ENCODE measurements at regions not wholly inside any gene's neighbourhood (a gene's known extent, or its start where the extent isn't known, plus 50 kb on each side); places are given as distances from the start of the nearest gene placed in this dataset.

GRCh38 chr12:85504164-85504563, 224.1 kb downstream of the ALX1 start:
- no peaks in the 10 kb centered on the region for H3K79me2 ChIP-seq (ENCODE audit: insufficient read depth, low read length)
- H4K20me1 ChIP-seq (ENCODE audit: insufficient read depth, low read length) = no peaks in the 10 kb centered on the region
- WGBS (ENCODE audit: low lambda C conversion rate) = 2% methylated on average over 2 of the region's 2 CpGs
- H3K4me2 ChIP-seq (ENCODE audit: low read depth, low read length) = no peak overlapping the region
- ATAC-seq = no peak
- FAIRE-seq = no peak
- H3K36me3 ChIP-seq (replicated peaks in 1 of 2; ENCODE audit: control insufficient read depth in 1 of 2, insufficient read depth in 2 of 2, low read length in 2 of 2) = no peaks in the 10 kb centered on the region
- no peak for DNase-seq (ENCODE audit: low spot score)
- no peaks in the 10 kb centered on the region for H3K9me3 ChIP-seq (ENCODE audit: low read length)
- no TSS peak for BruUV-seq (replicated peaks)
- POLR2A ChIA-PET = no interaction called here
- CTCF ChIA-PET (ENCODE audit: low intra/inter-chr PET ratio, low total read pairs) = no interaction called here
- intact Hi-C loops (cut with micrococcal nuclease; ENCODE audit: unreplicated experiment) (no loop called here), in situ Hi-C loops (cut with HindIII; ENCODE audit: extremely low pct_ligation_motif_present, low pct_unique_long_range_greater_than_20kb) (no loop called here)
- no peaks in the 10 kb centered on the region for H3K27me3 ChIP-seq (ENCODE audit: control insufficient read depth in 1 of 2, insufficient read depth in 2 of 2, low read length in 2 of 2)
- no peaks in the 10 kb centered on the region for H3K4me1 ChIP-seq (ENCODE audit: insufficient read depth, low read length)
- no peak for TF ChIP-seq ZFX (CRISPR knock-in tag; IDR thresholded peaks at IDR 0.05; ENCODE audit: low read depth)
- no peak for TF ChIP-seq HIVEP1 (CRISPR knock-in tag; IDR thresholded peaks at IDR 0.05)
- TF ChIP-seq EP300 (IDR thresholded peaks at IDR 0.05; ENCODE audit: low read depth in 2 of 2, low read length in 2 of 2) = no peak
- no peak for TF ChIP-seq EP300 (CRISPR knock-in tag; IDR thresholded peaks at IDR 0.05; ENCODE audit: borderline replicate concordance)
- no peak for TF ChIP-seq ZNF430 (CRISPR knock-in tag; IDR thresholded peaks at IDR 0.05)
- TF ChIP-seq HMG20A (CRISPR knock-in tag; IDR thresholded peaks at IDR 0.05; ENCODE audit: borderline replicate concordance) = no peak
- no peak for TF ChIP-seq CREB3 (CRISPR knock-in tag; IDR thresholded peaks at IDR 0.05)
- TF ChIP-seq ZC3H13 (CRISPR knock-in tag; IDR thresholded peaks at IDR 0.05) = no peak
- no peak for TF ChIP-seq RAD21 (CRISPR knock-in tag; IDR thresholded peaks at IDR 0.05)
- TF ChIP-seq POLR2AphosphoS5 (IDR thresholded peaks at IDR 0.05; ENCODE audit: low read depth, low read length) = no peak
- TF ChIP-seq PBX2 (CRISPR knock-in tag; IDR thresholded peaks at IDR 0.05) = no peak
- TF ChIP-seq, protein P1, sequence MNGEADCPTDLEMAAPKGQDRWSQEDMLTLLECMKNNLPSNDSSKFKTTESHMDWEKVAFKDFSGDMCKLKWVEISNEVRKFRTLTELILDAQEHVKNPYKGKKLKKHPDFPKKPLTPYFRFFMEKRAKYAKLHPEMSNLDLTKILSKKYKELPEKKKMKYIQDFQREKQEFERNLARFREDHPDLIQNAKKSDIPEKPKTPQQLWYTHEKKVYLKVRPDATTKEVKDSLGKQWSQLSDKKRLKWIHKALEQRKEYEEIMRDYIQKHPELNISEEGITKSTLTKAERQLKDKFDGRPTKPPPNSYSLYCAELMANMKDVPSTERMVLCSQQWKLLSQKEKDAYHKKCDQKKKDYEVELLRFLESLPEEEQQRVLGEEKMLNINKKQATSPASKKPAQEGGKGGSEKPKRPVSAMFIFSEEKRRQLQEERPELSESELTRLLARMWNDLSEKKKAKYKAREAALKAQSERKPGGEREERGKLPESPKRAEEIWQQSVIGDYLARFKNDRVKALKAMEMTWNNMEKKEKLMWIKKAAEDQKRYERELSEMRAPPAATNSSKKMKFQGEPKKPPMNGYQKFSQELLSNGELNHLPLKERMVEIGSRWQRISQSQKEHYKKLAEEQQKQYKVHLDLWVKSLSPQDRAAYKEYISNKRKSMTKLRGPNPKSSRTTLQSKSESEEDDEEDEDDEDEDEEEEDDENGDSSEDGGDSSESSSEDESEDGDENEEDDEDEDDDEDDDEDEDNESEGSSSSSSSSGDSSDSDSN (CRISPR knock-in tag; IDR thresholded peaks at IDR 0.05) = no peak
- TF ChIP-seq NR2C2 (CRISPR knock-in tag; IDR thresholded peaks at IDR 0.05; ENCODE audit: borderline replicate concordance) = no peak
- no peak for TF ChIP-seq FOXP1 (IDR thresholded peaks at IDR 0.05)
- no peak for TF ChIP-seq FOXP1 (CRISPR knock-in tag; IDR thresholded peaks at IDR 0.05)
- no peak for TF ChIP-seq SOX13 (IDR thresholded peaks at IDR 0.05)
- no peak for TF ChIP-seq SOX13 (CRISPR knock-in tag; conservative IDR thresholded peaks at IDR 0.05 in 1 of 2, IDR thresholded peaks at IDR 0.05 in 1 of 2)
- TF ChIP-seq ZNF503 (CRISPR knock-in tag; IDR thresholded peaks at IDR 0.05) = no peak
- no peak for TF ChIP-seq ZNF891 (CRISPR knock-in tag; IDR thresholded peaks at IDR 0.05)
- no peak for TF ChIP-seq PITX1 (CRISPR knock-in tag; IDR thresholded peaks at IDR 0.05)
- no peak overlapping the region for H2AFZ ChIP-seq (ENCODE audit: low read length)
- H3K9ac ChIP-seq (ENCODE audit: insufficient read depth, low read depth, low read length) = no peak overlapping the region
- no peak overlapping the region for H3K27ac ChIP-seq (ENCODE audit: extremely low read length, insufficient read depth, low read length)
- no peak overlapping the region for H3K4me3 ChIP-seq (replicated peaks in 1 of 3; ENCODE audit: insufficient read depth in 1 of 3, low read depth in 2 of 3, low read length in 3 of 3)

All from HepG2 (cell line).